ENCODE measurements at regions not wholly inside any gene's neighbourhood (a gene's known extent, or its start where the extent isn't known, plus 50 kb on each side); places are given as distances from the start of the nearest gene placed in this dataset.

GRCh38 chr3:135598597-135598996 is 366.9 kb upstream of the PPP2R3A start:
- TF ChIP-seq CTCF (IDR thresholded peaks at IDR 0.05) (no peak), POLR2A (IDR thresholded peaks at IDR 0.05) (no peak), POLR2AphosphoS5 (IDR thresholded peaks at IDR 0.05) (no peak)
